Prostate gland (tissue), 2 donors: ENCODE measurements at regions not wholly inside any gene's neighbourhood (a gene's known extent, or its start where the extent isn't known, plus 50 kb on each side); places are given as distances from the start of the nearest gene placed in this dataset.

Experiments used
- DNase-seq: peaks from one replicate; pipeline ENCODE4 v3.0.0-alpha.2; 2019; ENCODE audit warnings: low spot score
- H3K27ac ChIP-seq, 2 donors: fragments of 200-600 bp; sonication (generic); 2 replicates each; pipeline ENCODE4 v1.5.1; 2017 to 2019
- H3K27me3 ChIP-seq: fragments of 200-600 bp; sonication (generic); replicated peaks from 2 replicates; pipeline ENCODE4 v1.5.1; 2019; ENCODE audit not compliant: insufficient read depth
- H3K36me3 ChIP-seq, 2 donors: fragments of 200-600 bp; sonication (generic); 1 replicate in 1 of 2; 2 replicates in 1 of 2; pipeline versions ENCODE4 v1.5.1 to v1.8.1; 2017 to 2019
- H3K4me1 ChIP-seq: fragments of 200-600 bp; sonication (generic); replicated peaks from 2 replicates; pipeline ENCODE4 v1.5.1; 2019
- H3K4me3 ChIP-seq, 2 donors: fragments of 200-600 bp; sonication (generic); 2 replicates each; pipeline ENCODE4 v1.5.1; 2017 to 2019
- H3K9me3 ChIP-seq: fragments of 200-600 bp; sonication (generic); 2 replicates; pipeline ENCODE4 v1.5.1; 2017
- POLR2A ChIP-seq: fragments of 450-650 bp; IDR thresholded peaks from one replicate; pipeline ENCODE4 v1.6.1; 2016; ENCODE audit warnings: antibody characterized with exemption, mild to moderate bottlenecking
- POLR2AphosphoS5 ChIP-seq: sonication (generic); formaldehyde crosslinking; IDR thresholded peaks from one replicate; pipeline ENCODE4 v1.6.1; 2017; ENCODE audit warnings: antibody characterized with exemption
- WGBS: methylation state at CpG from one replicate; pipeline ENCODE4 v1.1.5; 2018; 5-methylcytosine and 5-hydroxymethylcytosine counted together
- intact Hi-C: fragments of 100-400 bp; cut with DNase I; formaldehyde crosslinking; loops from one replicate; pipeline ENCODE4 v1.14.2; 2022
- TF ChIP-seq, protein P1 (sequence below), 4 experiments: fragments of 200-600 bp in 2 of 4; fragments of 450-650 bp in 2 of 4; sonication (generic) in 2 of 4; IDR thresholded peaks; 1 replicate in 3 of 4; 2 replicates in 1 of 4; pipeline ENCODE4 v1.5.1; 2016 to 2019; ENCODE audit warnings: antibody characterized with exemption in 4 of 4, mild to moderate bottlenecking in 2 of 4, moderate library complexity in 2 of 4

GRCh38 chr18:75116165-75116564 is 92.8 kb downstream of the PTGR3 start:
- H3K27me3 ChIP-seq, result peaks cover 7% of the 10 kb centered on the region
- no peak overlapping the region for H3K4me3 ChIP-seq
- intact Hi-C loops, result no loop called here
- H3K9me3 ChIP-seq, result no peaks in the 10 kb centered on the region
- no peak overlapping the region for H3K27ac ChIP-seq
- TF ChIP-seq POLR2A (no peak), POLR2AphosphoS5 (no peak)
- TF ChIP-seq, protein P1, sequence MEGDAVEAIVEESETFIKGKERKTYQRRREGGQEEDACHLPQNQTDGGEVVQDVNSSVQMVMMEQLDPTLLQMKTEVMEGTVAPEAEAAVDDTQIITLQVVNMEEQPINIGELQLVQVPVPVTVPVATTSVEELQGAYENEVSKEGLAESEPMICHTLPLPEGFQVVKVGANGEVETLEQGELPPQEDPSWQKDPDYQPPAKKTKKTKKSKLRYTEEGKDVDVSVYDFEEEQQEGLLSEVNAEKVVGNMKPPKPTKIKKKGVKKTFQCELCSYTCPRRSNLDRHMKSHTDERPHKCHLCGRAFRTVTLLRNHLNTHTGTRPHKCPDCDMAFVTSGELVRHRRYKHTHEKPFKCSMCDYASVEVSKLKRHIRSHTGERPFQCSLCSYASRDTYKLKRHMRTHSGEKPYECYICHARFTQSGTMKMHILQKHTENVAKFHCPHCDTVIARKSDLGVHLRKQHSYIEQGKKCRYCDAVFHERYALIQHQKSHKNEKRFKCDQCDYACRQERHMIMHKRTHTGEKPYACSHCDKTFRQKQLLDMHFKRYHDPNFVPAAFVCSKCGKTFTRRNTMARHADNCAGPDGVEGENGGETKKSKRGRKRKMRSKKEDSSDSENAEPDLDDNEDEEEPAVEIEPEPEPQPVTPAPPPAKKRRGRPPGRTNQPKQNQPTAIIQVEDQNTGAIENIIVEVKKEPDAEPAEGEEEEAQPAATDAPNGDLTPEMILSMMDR (IDR thresholded peaks at IDR 0.05), result no peak
- WGBS, result 41% methylated on average over 7 of the region's 7 CpGs
- no peaks in the 10 kb centered on the region for H3K4me1 ChIP-seq
- H3K36me3 ChIP-seq, result no peaks in the 10 kb centered on the region
- no peak for DNase-seq

GRCh38 chr18:75115514-75115913 is 93.4 kb downstream of the PTGR3 start:
- Histone ChIP-seq H3K9me3 (no peaks in the 10 kb centered on the region), H3K4me3 (no peak overlapping the region), H3K4me1 (no peaks in the 10 kb centered on the region), H3K27ac (no peak overlapping the region), H3K27me3 (peaks cover 7% of the 10 kb centered on the region), H3K36me3 (no peaks in the 10 kb centered on the region)
- TF ChIP-seq POLR2A (no peak), POLR2AphosphoS5 (no peak)
- TF ChIP-seq, protein P1 (IDR thresholded peaks at IDR 0.05), result no peak
- intact Hi-C loops, result no loop called here
- WGBS, result 38% methylated on average over 6 of the region's 6 CpGs
- DNase-seq, result no peak
